HL-60/S4 treated with retinoic acid at 250 ng/mL for 4 days and 3 days (cell line): ENCODE measurements at regions not wholly inside any gene's neighbourhood (a gene's known extent, or its start where the extent isn't known, plus 50 kb on each side); places are given as distances from the start of the nearest gene placed in this dataset.
"Not testable (repeated sequence)": the region's sequence is repeated elsewhere in the genome, so short reads cannot be mapped to it uniquely, and the experiment has no call there.

Experiments used
- in situ Hi-C: fragments of 300-500 bp; cut with MboI; formaldehyde crosslinking; loops from 2 replicates; pipeline ENCODE4 v1.7.0; 2022; ENCODE audit warnings: low sequenced_read_pairs

GRCh38 chr9:2555899-2556600, 65.5 kb upstream of the VLDLR start:
- in situ Hi-C loops, result not testable (repeated sequence)

- in situ Hi-C loops, result no loop called here
Observed at GRCh38 chr9:2557693-2558092, 63.9 kb upstream of the VLDLR start.

GRCh38 chr9:2559192-2560152, 62.1 kb upstream of the VLDLR start:
- in situ Hi-C loops, result no loop called here

- in situ Hi-C loops, result no loop called here
Observed at GRCh38 chr9:2560180-2560579, 61.4 kb upstream of the VLDLR start.

GRCh38 chr9:2565676-2566340, 55.8 kb upstream of the VLDLR start:
- in situ Hi-C loops, result no loop called here

- in situ Hi-C loops, result no loop called here
Observed at GRCh38 chr9:2567922-2568321, 53.7 kb upstream of the VLDLR start.

- in situ Hi-C loops, result no loop called here
Observed at GRCh38 chr9:2568689-2569088, 52.9 kb upstream of the VLDLR start.

GRCh38 chr9:2570615-2571479, 50.7 kb upstream of the VLDLR start:
- in situ Hi-C loops, result no loop called here
